Mesothelial cell of epicardium (in vitro differentiated cells): ENCODE measurements at regions not wholly inside any gene's neighbourhood (a gene's known extent, or its start where the extent isn't known, plus 50 kb on each side); places are given as distances from the start of the nearest gene placed in this dataset.

Experiments
- DNase-seq, 2 experiments: peaks; one replicate each; pipeline ENCODE4 v3.0.0; 2021; ENCODE audit warnings: low spot score in 2 of 2; ENCODE audit not compliant: unreplicated experiment in 2 of 2
- H3K27ac Mint-ChIP-seq: 2 replicates; pipeline ENCODE4 v1.8.0; 2021; ENCODE audit warnings: mixed read lengths
- H3K27me3 Mint-ChIP-seq: 2 replicates; pipeline ENCODE4 v1.8.0; 2021; ENCODE audit warnings: low read depth, mixed read lengths
- H3K36me3 Mint-ChIP-seq: 2 replicates; pipeline ENCODE4 v1.8.0; 2021; ENCODE audit warnings: mixed read lengths
- H3K4me1 Mint-ChIP-seq: 2 replicates; pipeline ENCODE4 v1.8.0; 2021; ENCODE audit warnings: mixed read lengths
- H3K4me3 Mint-ChIP-seq: 2 replicates; pipeline ENCODE4 v1.8.0; 2021; ENCODE audit warnings: mild to moderate bottlenecking, moderate library complexity, mixed read lengths
- H3K9me3 Mint-ChIP-seq: 2 replicates; pipeline ENCODE4 v1.8.0; 2021; ENCODE audit warnings: mixed read lengths
- CTCF ChIP-seq: fragments of 200-600 bp; sonication (generic); IDR thresholded peaks from one replicate; pipeline ENCODE4 v1.5.0; 2021; ENCODE audit warnings: antibody characterized with exemption; ENCODE audit not compliant: unreplicated experiment

GRCh38 chr12:28645436-28645835 is 455.2 kb downstream of the CCDC91 start:
- no peak for TF ChIP-seq CTCF
- Mint-ChIP-seq H3K36me3 (no peaks in the 10 kb centered on the region), H3K4me1 (no peaks in the 10 kb centered on the region), H3K9me3 (peaks cover 6% of the 10 kb centered on the region), H3K27me3 (no peaks in the 10 kb centered on the region), H3K27ac (no peak overlapping the region), H3K4me3 (no peak overlapping the region)
- no peak for DNase-seq

- Mint-ChIP-seq H3K4me1 (no peaks in the 10 kb centered on the region), H3K9me3 (peaks cover 8% of the 10 kb centered on the region), H3K36me3 (no peaks in the 10 kb centered on the region), H3K4me3 (no peak overlapping the region), H3K27ac (no peak overlapping the region), H3K27me3 (no peaks in the 10 kb centered on the region)
- DNase-seq, result no peak
- TF ChIP-seq CTCF, result no peak
Observed at GRCh38 chr12:28645891-28646290, 455.6 kb downstream of the CCDC91 start.

- H3K27ac Mint-ChIP-seq, result no peak overlapping the region
- no peak for TF ChIP-seq CTCF
- DNase-seq, result no peak
- no peak overlapping the region for H3K4me3 Mint-ChIP-seq
- H3K9me3 Mint-ChIP-seq, result peaks cover 20% of the 10 kb centered on the region
- H3K27me3 Mint-ChIP-seq, result no peaks in the 10 kb centered on the region
- peaks cover 2% of the 10 kb centered on the region for H3K36me3 Mint-ChIP-seq
- no peaks in the 10 kb centered on the region for H3K4me1 Mint-ChIP-seq
Observed at GRCh38 chr12:28650906-28651305, 460.6 kb downstream of the CCDC91 start.

- DNase-seq, result no peak
- no peak overlapping the region for H3K27ac Mint-ChIP-seq
- H3K4me3 Mint-ChIP-seq, result no peak overlapping the region
- H3K4me1 Mint-ChIP-seq, result no peaks in the 10 kb centered on the region
- H3K27me3 Mint-ChIP-seq, result no peaks in the 10 kb centered on the region
- H3K36me3 Mint-ChIP-seq, result peaks cover 2% of the 10 kb centered on the region
- TF ChIP-seq CTCF, result no peak
- H3K9me3 Mint-ChIP-seq, result peaks cover 21% of the 10 kb centered on the region
Observed at GRCh38 chr12:28652239-28652638, 462.0 kb downstream of the CCDC91 start.

GRCh38 chr12:28681980-28682379 is 467.1 kb upstream of the FAR2 start:
- no peak for TF ChIP-seq CTCF
- no peak for DNase-seq
- H3K9me3 Mint-ChIP-seq, result peaks cover 27% of the 10 kb centered on the region
- H3K4me3 Mint-ChIP-seq, result no peak overlapping the region
- no peaks in the 10 kb centered on the region for H3K27me3 Mint-ChIP-seq
- H3K36me3 Mint-ChIP-seq, result no peaks in the 10 kb centered on the region
- H3K27ac Mint-ChIP-seq, result no peak overlapping the region
- peaks cover 23% of the 10 kb centered on the region for H3K4me1 Mint-ChIP-seq

GRCh38 chr12:28683366-28683765 is 465.7 kb upstream of the FAR2 start:
- H3K4me3 Mint-ChIP-seq, result no peak overlapping the region
- H3K27me3 Mint-ChIP-seq, result no peaks in the 10 kb centered on the region
- no peaks in the 10 kb centered on the region for H3K36me3 Mint-ChIP-seq
- H3K9me3 Mint-ChIP-seq, result peaks cover 17% of the 10 kb centered on the region
- no peak for TF ChIP-seq CTCF
- peaks cover 23% of the 10 kb centered on the region for H3K4me1 Mint-ChIP-seq
- peak overlapping the region; percentile 0 for H3K27ac Mint-ChIP-seq
- no peak for DNase-seq
